HCT116 (cell line): ENCODE measurements at regions not wholly inside any gene's neighbourhood (a gene's known extent, or its start where the extent isn't known, plus 50 kb on each side); places are given as distances from the start of the nearest gene placed in this dataset.

Experiments used
- ATAC-seq: fragments of 200-7000 bp; cut with Tn5 transposase; 2 replicates; pipeline ENCODE4 v1.9.1; 2020; ENCODE audit warnings: mild to moderate bottlenecking, moderate library complexity
- BruUV-seq: library from RNA; stranded (reverse); fragments of 400-500 nt; replicated peaks from 2 replicates; lab custom pipeline; 2021; lab: Mats Ljungman, UMichigan
- CTCF ChIA-PET: fragments of 300-600 bp; sonication (Branson Sonifier 250); formaldehyde crosslinking; loops from one replicate; lab custom pipeline; 2021; ENCODE audit warnings: antibody characterized with exemption; lab: Charles Lee
- POLR2A ChIA-PET: fragments of 300-600, 350-600 bp; sonication (Branson Sonifier 250); formaldehyde crosslinking; loops from one replicate; lab custom pipeline; 2021; ENCODE audit warnings: antibody characterized with exemption; lab: Charles Lee
- RAD21 ChIA-PET, 2 experiments: fragments of 300-600 bp; sonication (Branson Sonifier 250); formaldehyde crosslinking; loops; one replicate each; lab custom pipeline; 2023; ENCODE audit warnings: low total read pairs in 2 of 2; ENCODE audit not compliant: uncharacterized antibody in 2 of 2, unreplicated experiment in 2 of 2, low non-redundant PET in 1 of 2; lab: Charles Lee
- DNase-seq: peaks from one replicate; pipeline ENCODE4 v3.0.0-alpha.2; 2010; ENCODE audit warnings: low read depth, low spot score
- H2AFZ ChIP-seq: fragments of 200-600 bp; shearing (Covaris generic), sonication (generic); 2 replicates; pipeline ENCODE4 v1.6.1; 2017; ENCODE audit warnings: low read depth, mixed run types, mixed read lengths, antibody characterized with exemption, low read length; ENCODE audit not compliant: poor library complexity, severe bottlenecking
- H3K27ac ChIP-seq: 2 replicates; pipeline ENCODE4 v1.5.1; 2012; ENCODE audit warnings: low read depth, low read length
- H3K27me3 ChIP-seq: fragments of 200-600 bp; sonication (generic); 2 replicates; pipeline ENCODE4 v1.6.1; 2016; ENCODE audit warnings: mixed run types, low read length, mixed read lengths; ENCODE audit not compliant: insufficient read depth
- H3K36me3 ChIP-seq, 2 experiments: fragments of 200-500 bp in 1 of 2; fragments of 200-600 bp in 1 of 2; sonication (Bioruptor generic) in 1 of 2; sonication (generic) in 1 of 2; 2 replicates each; pipeline versions ENCODE4 v1.5.1 to v1.6.1; 2014 to 2016; ENCODE audit warnings: low read length in 2 of 2, inconsistent platforms in 1 of 2, mixed read lengths in 1 of 2, mixed run types in 1 of 2; ENCODE audit not compliant: insufficient read depth in 2 of 2, control insufficient read depth in 1 of 2
- H3K4me1 ChIP-seq, 2 experiments: fragments of 200-600 bp in 1 of 2; sonication (generic) in 1 of 2; 2 replicates each; pipeline versions ENCODE4 v1.5.1 to v1.6.1; 2012 to 2017; ENCODE audit warnings: low read length in 2 of 2, inconsistent platforms in 1 of 2, mild to moderate bottlenecking in 1 of 2, mixed read lengths in 1 of 2, mixed run types in 1 of 2, moderate library complexity in 1 of 2; ENCODE audit not compliant: insufficient read depth in 2 of 2, control insufficient read depth in 1 of 2
- H3K4me2 ChIP-seq: fragments of 200-600 bp; sonication (generic); 2 replicates; pipeline ENCODE4 v1.6.1; 2017; ENCODE audit warnings: mixed run types, low read length, mixed read lengths
- H3K4me3 ChIP-seq, 2 experiments: fragments of 200-600 bp in 1 of 2; sonication (generic) in 1 of 2; replicated peaks in 1 of 2; 2 replicates each; pipeline ENCODE4 v1.5.1; 2011 to 2016; ENCODE audit warnings: low read length in 2 of 2, control low read depth in 1 of 2, low read depth in 1 of 2, mild to moderate bottlenecking in 1 of 2, mixed read lengths in 1 of 2, mixed run types in 1 of 2
- H3K79me2 ChIP-seq: fragments of 200-600 bp; sonication (generic); 2 replicates; pipeline ENCODE4 v1.6.1; 2017; ENCODE audit warnings: mild to moderate bottlenecking, mixed run types, low read length, moderate library complexity, mixed read lengths; ENCODE audit not compliant: insufficient read depth
- H3K9ac ChIP-seq: fragments of 200-600 bp; sonication (generic); 2 replicates; pipeline ENCODE4 v1.6.1; 2016; ENCODE audit warnings: low read length, mixed read lengths
- H3K9me2 ChIP-seq: fragments of 200-600 bp; sonication (generic), shearing (Covaris generic); 2 replicates; pipeline ENCODE4 v1.6.1; 2017; ENCODE audit warnings: mixed run types, mild to moderate bottlenecking, moderate library complexity; ENCODE audit not compliant: insufficient read depth
- H3K9me3 ChIP-seq, 2 experiments: fragments of 200-500 bp in 1 of 2; fragments of 200-600 bp in 1 of 2; sonication (Bioruptor generic) in 1 of 2; sonication (generic) in 1 of 2; 2 replicates each; pipeline ENCODE4 v1.6.1; 2014 to 2017; ENCODE audit warnings: low read length in 2 of 2, mixed read lengths in 2 of 2, inconsistent platforms in 1 of 2, low read depth in 1 of 2, mild to moderate bottlenecking in 1 of 2, mixed run types in 1 of 2, moderate library complexity in 1 of 2; ENCODE audit not compliant: control insufficient read depth in 1 of 2, insufficient read depth in 1 of 2
- H4K20me1 ChIP-seq: fragments of 200-600 bp; sonication (generic), shearing (Covaris generic); 2 replicates; pipeline ENCODE4 v1.6.1; 2017; ENCODE audit warnings: mixed run types, mild to moderate bottlenecking, moderate library complexity; ENCODE audit not compliant: insufficient read depth
- ATF3 ChIP-seq: IDR thresholded peaks from 2 replicates; pipeline ENCODE4 v1.6.1; 2012
- CBX3 ChIP-seq: IDR thresholded peaks from 2 replicates; pipeline ENCODE4 v1.6.1; 2012; ENCODE audit warnings: low read depth
- CEBPB ChIP-seq: IDR thresholded peaks from 2 replicates; pipeline ENCODE4 v1.6.1; 2012; ENCODE audit warnings: low read depth
- CTCF ChIP-seq, 3 experiments: fragments of 200-600 bp in 1 of 3; sonication (generic) in 1 of 3; IDR thresholded peaks in 2 of 3; conservative IDR thresholded peaks in 1 of 3; 2 replicates each; pipeline ENCODE4 v1.5.1; 2012 to 2017; ENCODE audit warnings: low read depth in 2 of 3, low read length in 2 of 3, antibody characterized with exemption in 1 of 3, borderline replicate concordance in 1 of 3, control low read depth in 1 of 3, mild to moderate bottlenecking in 1 of 3, mixed read lengths in 1 of 3, mixed run types in 1 of 3, moderate library complexity in 1 of 3; ENCODE audit not compliant: insufficient read depth in 1 of 3
- ELF1 ChIP-seq: IDR thresholded peaks from 2 replicates; pipeline ENCODE4 v1.6.1; 2012; ENCODE audit warnings: low read depth, borderline replicate concordance
- EZH2phosphoT487 ChIP-seq: fragments of 200-600 bp; IDR thresholded peaks from 2 replicates; pipeline ENCODE4 v1.6.1; 2018; ENCODE audit warnings: antibody characterized with exemption, borderline replicate concordance
- JUND ChIP-seq: IDR thresholded peaks from 2 replicates; pipeline ENCODE4 v1.6.1; 2012
- POLR2A ChIP-seq: IDR thresholded peaks from 2 replicates; pipeline ENCODE4 v1.7.0; 2011; ENCODE audit warnings: borderline replicate concordance; ENCODE audit not compliant: insufficient read depth, insufficient read length; ENCODE audit errors: extremely low read depth
- POLR2AphosphoS5 ChIP-seq: IDR thresholded peaks from 2 replicates; pipeline ENCODE4 v1.6.1; 2011; ENCODE audit warnings: mild to moderate bottlenecking, low read depth, low read length, moderate library complexity
- RAD21 ChIP-seq: IDR thresholded peaks from 2 replicates; pipeline ENCODE4 v1.6.1; 2012; ENCODE audit warnings: low read depth, mild to moderate bottlenecking
- SIN3A ChIP-seq: IDR thresholded peaks from 2 replicates; pipeline ENCODE4 v1.6.1; 2012; ENCODE audit warnings: low read depth
- SRF ChIP-seq: IDR thresholded peaks from 2 replicates; pipeline ENCODE4 v1.6.1; 2012; ENCODE audit warnings: low read depth
- TCF7L2 ChIP-seq: IDR thresholded peaks from 2 replicates; pipeline ENCODE4 v1.7.0; 2011; ENCODE audit warnings: borderline replicate concordance, inconsistent platforms; ENCODE audit not compliant: insufficient read depth, insufficient read length; ENCODE audit errors: extremely low read depth
- YY1 ChIP-seq: IDR thresholded peaks from 2 replicates; pipeline ENCODE4 v1.6.1; 2011; ENCODE audit warnings: low read length, low read depth, moderate library complexity, mild to moderate bottlenecking; ENCODE audit not compliant: insufficient replicate concordance; ENCODE audit errors: extremely low read depth
- ZBTB33 ChIP-seq: IDR thresholded peaks from 2 replicates; pipeline ENCODE4 v1.6.1; 2011; ENCODE audit warnings: mild to moderate bottlenecking, low read length, moderate library complexity; ENCODE audit not compliant: insufficient replicate concordance; ENCODE audit errors: extremely low read depth
- ZFX ChIP-seq: fragments of 450-650 bp; IDR thresholded peaks from 2 replicates; pipeline ENCODE4 v1.6.1; 2017
- ZNF274 ChIP-seq: fragments of 200-500 bp; sonication (Bioruptor generic); IDR thresholded peaks from 2 replicates; pipeline ENCODE4 v1.6.1; 2014; ENCODE audit warnings: mild to moderate bottlenecking, low read depth, low read length, inconsistent platforms
- intact Hi-C: fragments of 100-400 bp; cut with micrococcal nuclease; formaldehyde crosslinking; loops from 2 replicates; pipeline ENCODE4 v1.10.0; 2022
- TF ChIP-seq, protein P1 (sequence below): IDR thresholded peaks from 2 replicates; pipeline ENCODE4 v1.6.1; 2012

DNA sequence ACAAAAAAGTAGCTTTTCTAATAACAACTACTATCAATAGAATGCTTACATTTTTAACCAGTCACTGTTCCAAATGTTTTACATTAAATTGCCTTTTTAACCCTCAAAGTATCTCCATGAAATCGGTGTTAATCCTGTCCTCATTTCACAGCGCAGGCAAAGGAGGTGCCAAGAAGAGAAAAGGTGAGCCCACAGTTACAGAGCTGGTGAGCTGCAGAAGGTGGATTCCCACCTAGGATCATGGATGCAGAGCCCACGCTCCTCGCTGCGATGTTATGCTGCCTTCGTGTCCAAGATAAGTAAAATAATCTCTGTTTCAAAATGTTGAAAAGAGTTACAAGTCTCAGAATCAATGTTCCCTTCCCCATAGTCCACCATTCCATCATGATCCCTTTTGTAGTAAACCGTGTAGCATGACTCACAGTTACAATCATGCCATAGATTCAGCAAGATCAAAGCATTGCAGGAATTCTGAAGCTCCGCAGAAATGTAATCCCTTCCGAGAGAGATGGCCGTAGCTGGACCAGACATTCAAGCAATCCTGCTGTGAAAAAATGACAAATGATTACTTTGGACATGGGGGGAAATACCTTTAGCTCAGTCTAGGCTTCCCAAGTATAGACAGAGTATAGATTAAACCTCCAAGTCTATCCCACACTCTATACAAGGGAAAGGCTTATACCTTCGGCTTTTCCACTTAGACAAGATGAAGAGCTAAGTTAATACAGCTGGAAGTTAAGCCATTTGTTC, 394.7 kb upstream of the AKR1E2 start:
- Histone ChIP-seq H3K27ac (no peak overlapping the region), H3K4me2 (peak overlapping the region; percentile 73), H3K9ac (no peak overlapping the region), H3K36me3 (no peaks in the 10 kb centered on the region), H3K9me2 (no peaks in the 10 kb centered on the region), H3K9me3 (no peaks in the 10 kb centered on the region), H3K4me1 (peaks cover 5 to 15% of the 10 kb centered on the region in 2 experiments; a peak in 3 of 4 replicates), H3K79me2 (no peaks in the 10 kb centered on the region), H2AFZ (peak overlapping the region; percentile 94), H4K20me1 (no peaks in the 10 kb centered on the region), H3K4me3 (peak overlapping the region; percentile 27 to 47), H3K27me3 (no peaks in the 10 kb centered on the region)
- intact Hi-C loops = no loop called here
- RAD21 ChIA-PET = interaction anchor here (0.6 to 0.7 kb wide), 2 partner anchors 144 to 232 kb away, joined by 3 read pairs; no protein-coding TSS in a partner anchor
- no TSS peak for BruUV-seq
- peak; percentile 94 for ATAC-seq
- POLR2A ChIA-PET = no interaction called here
- peak; percentile 70 for DNase-seq
- CTCF ChIA-PET = interaction anchor here (1.0 to 1.4 kb wide), 2 partner anchors 336 to 340 kb away, joined by 3 to 4 read pairs; no protein-coding TSS in a partner anchor
- TF ChIP-seq TCF7L2 (peak; percentile 99), ZBTB33 (no peak), CTCF (IDR thresholded peaks at IDR 0.05 in 2 of 3, conservative IDR thresholded peaks at IDR 0.05 in 1 of 3; ENCODE audit: borderline replicate concordance in 1 of 3, insufficient read depth in 1 of 3, low read depth in 2 of 3, low read length in 2 of 3) (no peak), CBX3 (peak; percentile 86), ZNF274 (no peak), POLR2AphosphoS5 (no peak), SRF (peak; percentile 48; the same call in 1 of the 2 replicates), POLR2A (no peak), EZH2phosphoT487 (no peak), ELF1 (no peak; the same call in 1 of the 2 replicates), CEBPB (peak; percentile 65; the same call in 1 of the 2 replicates), YY1 (no peak), JUND (peak; percentile 75), ATF3 (no peak), RAD21 (no peak; the same call in 1 of the 2 replicates), SIN3A (peak; percentile 85), ZFX (no peak)
- TF ChIP-seq, protein P1, sequence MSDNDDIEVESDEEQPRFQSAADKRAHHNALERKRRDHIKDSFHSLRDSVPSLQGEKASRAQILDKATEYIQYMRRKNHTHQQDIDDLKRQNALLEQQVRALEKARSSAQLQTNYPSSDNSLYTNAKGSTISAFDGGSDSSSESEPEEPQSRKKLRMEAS = peak; percentile 53; the same call in 1 of the 2 replicates
